ENCODE measurements at regions not wholly inside any gene's neighbourhood (a gene's known extent, or its start where the extent isn't known, plus 50 kb on each side); places are given as distances from the start of the nearest gene placed in this dataset.
A peak's percentile ranks its signal among the peaks of the same experiment; 100 is the strongest.

DNA sequence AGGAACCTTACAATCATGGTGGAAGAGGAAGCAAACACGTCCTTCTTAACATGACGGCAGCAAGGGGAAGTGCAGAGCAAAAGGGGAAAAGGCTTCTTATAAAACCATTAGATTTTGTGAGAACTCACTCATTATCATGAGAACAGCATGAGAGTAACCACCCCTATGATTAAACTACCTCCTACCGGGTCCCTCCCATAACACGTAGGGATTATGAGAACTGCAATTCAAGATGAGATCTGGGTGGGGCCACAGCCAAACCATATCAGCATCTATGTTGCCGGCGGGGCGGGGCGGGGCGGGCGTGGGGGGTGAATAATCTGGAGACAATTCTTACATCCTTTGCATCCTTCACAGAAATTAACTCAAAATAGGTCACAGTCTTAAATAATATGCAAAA, 58.8 kb upstream of the GFPT2 start:
- Mint-ChIP-seq H3K9me3 (peaks cover 2% of the 10 kb centered on the region), H3K4me3 (no peak overlapping the region), H3K27ac (no peak overlapping the region), H3K36me3 (no peaks in the 10 kb centered on the region), H3K27me3 (no peaks in the 10 kb centered on the region), H3K4me1 (no peaks in the 10 kb centered on the region)
- DNase-seq, result no peak

DNA sequence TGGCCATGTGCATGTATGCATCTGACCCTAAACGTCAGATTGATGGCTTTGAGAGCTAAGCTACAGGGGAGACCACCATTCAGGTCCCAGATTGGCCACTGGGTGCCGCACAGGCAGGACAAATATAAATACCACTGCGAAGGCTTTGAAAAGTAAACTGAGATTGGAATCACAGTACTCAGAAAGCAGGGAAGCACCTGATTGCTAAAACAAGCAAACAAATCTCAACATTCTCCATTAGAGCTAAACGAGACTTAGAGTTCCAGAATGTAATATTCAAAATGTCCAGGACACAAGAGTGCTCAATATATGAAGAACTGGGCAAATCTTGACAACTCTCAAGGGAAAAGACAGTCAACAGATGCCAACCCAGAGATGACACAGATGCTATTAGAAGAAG, 61.0 kb upstream of the GFPT2 start:
- Mint-ChIP-seq H3K36me3 (no peaks in the 10 kb centered on the region), H3K4me1 (no peaks in the 10 kb centered on the region), H3K9me3 (peaks cover 2% of the 10 kb centered on the region), H3K27me3 (no peaks in the 10 kb centered on the region), H3K4me3 (no peak overlapping the region), H3K27ac (no peak overlapping the region)
- no peak for DNase-seq

DNA sequence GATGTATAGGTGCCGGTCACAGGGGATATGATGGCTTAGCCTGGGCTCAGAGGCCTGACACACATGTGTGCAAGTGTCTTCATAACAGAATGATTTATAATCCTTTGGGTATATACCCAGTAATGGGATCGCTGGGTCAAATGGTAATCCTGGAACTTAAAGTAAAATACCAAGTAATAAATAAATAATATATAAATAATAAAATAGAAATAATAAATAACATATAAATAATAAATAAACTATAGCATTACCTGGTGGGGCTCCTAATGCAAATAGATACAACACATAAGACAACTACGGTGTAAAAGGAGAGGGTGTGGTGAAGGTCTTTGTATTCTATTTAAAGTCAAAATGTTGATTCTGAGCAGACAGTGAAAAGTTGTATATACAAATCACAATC, 68.5 kb upstream of the GFPT2 start:
- Mint-ChIP-seq H3K27ac (no peak overlapping the region), H3K27me3 (peaks cover 4% of the 10 kb centered on the region), H3K36me3 (no peaks in the 10 kb centered on the region), H3K4me3 (no peak overlapping the region), H3K9me3 (no peaks in the 10 kb centered on the region), H3K4me1 (no peaks in the 10 kb centered on the region)
- DNase-seq, result no peak

DNA sequence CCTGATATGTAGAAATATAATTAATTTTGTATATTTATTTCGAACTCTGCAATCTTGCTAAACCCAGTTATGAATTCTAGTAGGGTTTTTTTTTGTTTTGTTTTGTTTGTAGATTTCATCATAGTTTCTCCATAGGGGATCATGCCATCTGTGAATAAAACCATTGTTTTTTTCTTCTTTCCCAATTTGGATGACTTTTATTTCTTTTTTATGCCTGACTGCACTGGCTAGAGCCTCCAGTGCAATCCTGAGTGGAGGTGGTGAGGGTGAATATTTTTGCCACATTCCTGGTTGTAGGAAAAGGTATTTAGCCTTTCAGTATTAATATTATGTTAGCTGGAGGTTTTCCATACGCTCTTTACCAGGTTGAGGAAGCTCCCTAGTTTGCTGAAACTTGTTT, 70.0 kb upstream of the GFPT2 start:
- Mint-ChIP-seq H3K27ac (no peak overlapping the region), H3K4me3 (no peak overlapping the region), H3K4me1 (no peaks in the 10 kb centered on the region), H3K36me3 (no peaks in the 10 kb centered on the region), H3K27me3 (peaks cover 4% of the 10 kb centered on the region), H3K9me3 (no peaks in the 10 kb centered on the region)
- no peak for DNase-seq

DNA sequence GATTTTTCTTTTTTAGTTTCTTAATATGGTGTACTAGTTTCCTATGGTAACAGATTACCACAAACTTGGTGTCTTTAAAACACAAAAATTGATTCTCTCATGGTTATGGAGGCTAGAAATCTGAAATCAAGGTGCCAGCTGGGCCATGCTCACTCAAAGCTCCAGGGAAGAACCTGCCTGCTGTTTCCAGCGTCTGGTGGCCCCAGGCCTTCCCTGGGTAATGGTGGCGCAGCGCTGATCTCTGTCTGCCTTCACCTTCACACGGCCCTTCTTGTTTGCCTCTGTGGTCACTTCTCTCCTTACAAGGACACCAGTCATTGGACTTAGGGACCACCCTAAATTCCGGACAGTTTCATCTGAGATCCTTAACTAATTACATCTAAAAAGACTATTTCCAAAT, 70.5 kb upstream of the GFPT2 start:
- Mint-ChIP-seq H3K27me3 (peaks cover 4% of the 10 kb centered on the region), H3K4me1 (no peaks in the 10 kb centered on the region), H3K36me3 (no peaks in the 10 kb centered on the region), H3K9me3 (no peaks in the 10 kb centered on the region), H3K27ac (no peak overlapping the region), H3K4me3 (no peak overlapping the region)
- no peak for DNase-seq

DNA sequence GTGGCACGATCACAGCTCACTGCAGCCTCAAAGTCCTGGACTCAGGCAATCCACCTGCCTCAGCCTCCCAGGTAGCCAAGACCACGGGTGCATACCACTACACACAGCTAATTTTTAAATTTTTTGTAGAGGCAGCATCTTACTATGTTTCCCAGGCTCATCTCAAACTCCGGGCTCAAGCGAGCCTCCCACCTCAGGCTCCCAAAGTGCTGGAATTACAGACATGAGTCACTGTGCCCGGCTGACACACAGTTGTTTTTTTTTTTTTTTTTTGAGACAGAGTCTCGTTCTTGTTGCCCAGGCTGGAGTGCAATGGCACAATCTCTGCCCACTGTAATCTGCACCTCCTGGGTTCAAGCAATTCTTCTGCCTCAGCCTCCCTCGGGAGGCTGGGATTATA, 70.1 kb upstream of the CNOT6 start:
- H3K4me1 Mint-ChIP-seq, result no peaks in the 10 kb centered on the region
- no peak overlapping the region for H3K4me3 Mint-ChIP-seq
- H3K9me3 Mint-ChIP-seq, result no peaks in the 10 kb centered on the region
- H3K27ac Mint-ChIP-seq, result no peak overlapping the region
- no peaks in the 10 kb centered on the region for H3K36me3 Mint-ChIP-seq
- peaks cover 4% of the 10 kb centered on the region for H3K27me3 Mint-ChIP-seq
- DNase-seq, result no peak

DNA sequence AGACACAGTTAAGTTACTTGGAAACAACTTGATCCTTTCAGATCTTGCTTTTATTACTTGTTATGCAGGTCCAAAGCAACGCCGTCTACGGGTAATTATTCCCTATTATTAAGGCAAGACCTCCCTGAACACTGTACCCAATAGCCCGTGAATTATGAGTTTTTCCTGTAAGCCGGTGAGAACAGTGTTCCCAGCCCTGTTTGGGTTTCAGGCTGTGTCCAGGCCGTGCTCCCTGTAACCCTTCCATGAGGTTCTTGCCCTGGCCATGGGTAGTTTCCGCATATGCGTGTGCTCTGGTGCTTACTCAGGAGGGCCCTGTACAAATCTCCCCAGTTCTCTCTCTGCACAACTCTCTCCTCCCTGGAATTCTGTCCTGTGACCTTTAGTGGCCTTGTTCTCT, 65.6 kb upstream of the CNOT6 start:
- H3K27me3 Mint-ChIP-seq, result peaks cover 4% of the 10 kb centered on the region
- peak overlapping the region; percentile 12 for H3K4me3 Mint-ChIP-seq
- H3K36me3 Mint-ChIP-seq, result no peaks in the 10 kb centered on the region
- DNase-seq, result no peak
- no peak overlapping the region for H3K27ac Mint-ChIP-seq
- no peaks in the 10 kb centered on the region for H3K9me3 Mint-ChIP-seq
- H3K4me1 Mint-ChIP-seq, result peaks cover 10% of the 10 kb centered on the region

DNA sequence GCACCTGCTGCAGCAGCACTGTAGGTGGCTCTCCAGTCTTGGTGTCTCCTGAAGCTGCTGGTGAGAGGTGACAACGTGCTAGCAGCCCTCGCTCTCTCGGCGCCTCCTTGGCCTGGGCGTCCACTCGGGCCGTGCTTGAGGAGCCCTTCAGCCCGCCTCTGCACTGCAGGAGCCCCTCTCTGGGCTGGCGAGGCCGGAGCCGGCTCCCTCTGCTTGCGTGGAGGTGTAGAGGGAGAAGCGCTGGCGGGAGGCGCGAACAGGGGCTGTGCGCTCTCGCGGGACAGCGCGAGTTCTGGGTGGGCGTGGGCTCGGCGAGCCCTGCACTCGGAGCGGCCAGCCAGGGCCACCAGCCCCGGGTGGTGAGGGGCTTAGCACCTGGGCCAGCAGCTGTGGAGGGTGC, 62.2 kb upstream of the CNOT6 start:
- DNase-seq, result no peak
- Mint-ChIP-seq H3K36me3 (no peaks in the 10 kb centered on the region), H3K27me3 (peaks cover 4% of the 10 kb centered on the region), H3K4me3 (no peak overlapping the region), H3K9me3 (no peaks in the 10 kb centered on the region), H3K27ac (no peak overlapping the region), H3K4me1 (peaks cover 10% of the 10 kb centered on the region)

DNA sequence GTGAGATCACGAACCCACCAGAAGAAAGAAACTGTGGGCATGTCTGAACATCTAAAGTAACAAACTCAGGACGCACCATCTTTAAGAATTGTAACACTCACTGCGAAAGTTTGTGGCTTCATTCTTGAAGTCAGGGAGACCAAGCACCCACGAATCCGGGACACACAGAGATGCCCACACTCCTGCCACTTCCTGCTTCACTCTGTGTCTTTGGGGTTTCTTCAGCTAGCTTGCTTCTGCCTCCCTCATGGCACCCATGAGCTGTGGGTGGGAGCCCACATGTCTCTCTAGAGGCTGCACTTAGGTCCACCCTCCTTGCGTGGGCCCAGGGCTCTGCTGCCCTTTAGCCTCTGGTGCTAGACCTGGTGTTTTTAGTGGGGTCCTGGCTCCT, 61.2 kb upstream of the CNOT6 start:
- no peaks in the 10 kb centered on the region for H3K36me3 Mint-ChIP-seq
- H3K27me3 Mint-ChIP-seq, result peaks cover 4% of the 10 kb centered on the region
- DNase-seq, result no peak
- peaks cover 10% of the 10 kb centered on the region for H3K4me1 Mint-ChIP-seq
- no peak overlapping the region for H3K4me3 Mint-ChIP-seq
- H3K9me3 Mint-ChIP-seq, result no peaks in the 10 kb centered on the region
- H3K27ac Mint-ChIP-seq, result no peak overlapping the region

DNA sequence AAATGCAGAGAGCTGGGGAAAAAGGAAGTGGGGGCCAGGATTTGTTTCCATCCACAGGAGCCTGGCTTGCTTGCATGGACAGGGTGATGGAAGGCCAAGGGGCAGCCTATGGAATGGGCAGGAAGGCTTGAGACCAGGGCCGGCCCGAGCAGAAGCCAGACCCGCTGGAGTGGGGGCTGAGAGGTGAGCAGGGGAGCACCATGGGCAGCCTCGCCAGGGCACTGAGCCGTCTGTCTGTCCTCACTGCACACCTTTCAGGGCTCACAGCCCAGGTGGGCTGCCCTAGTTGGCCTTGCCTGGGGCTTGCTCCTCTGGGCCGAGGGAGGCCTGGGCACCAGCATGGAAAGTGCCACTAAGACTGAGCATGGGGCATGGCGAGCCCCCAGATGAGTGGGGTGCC, 58.6 kb upstream of the CNOT6 start:
- H3K27ac Mint-ChIP-seq, result no peak overlapping the region
- peaks cover 10% of the 10 kb centered on the region for H3K4me1 Mint-ChIP-seq
- no peak overlapping the region for H3K4me3 Mint-ChIP-seq
- H3K9me3 Mint-ChIP-seq, result no peaks in the 10 kb centered on the region
- no peak for DNase-seq
- H3K36me3 Mint-ChIP-seq, result no peaks in the 10 kb centered on the region
- peaks cover 10% of the 10 kb centered on the region for H3K27me3 Mint-ChIP-seq

DNA sequence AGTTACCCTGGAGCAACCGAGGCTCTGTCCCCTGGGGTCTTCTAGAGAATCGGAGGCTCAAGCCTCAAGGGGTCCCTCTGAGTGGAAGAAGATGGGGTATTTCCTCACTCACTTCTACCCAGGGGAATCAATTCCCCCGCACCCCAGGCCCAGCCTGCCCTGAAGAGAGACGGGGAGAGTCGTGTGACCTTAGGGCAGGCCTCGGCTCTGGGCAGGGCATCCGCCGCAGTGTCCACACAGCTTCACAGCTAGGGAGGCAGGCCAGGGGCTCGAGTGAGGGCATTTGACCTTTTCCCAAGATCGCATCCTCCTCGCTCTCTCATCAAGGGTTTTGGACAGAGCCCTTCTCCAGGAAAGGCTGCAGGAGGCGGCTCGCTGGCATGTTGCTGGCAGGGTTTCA, 57.9 kb upstream of the CNOT6 start:
- Mint-ChIP-seq H3K36me3 (no peaks in the 10 kb centered on the region), H3K27me3 (peaks cover 11% of the 10 kb centered on the region), H3K27ac (no peak overlapping the region), H3K4me1 (peaks cover 10% of the 10 kb centered on the region), H3K9me3 (no peaks in the 10 kb centered on the region), H3K4me3 (no peak overlapping the region)
- DNase-seq, result no peak

DNA sequence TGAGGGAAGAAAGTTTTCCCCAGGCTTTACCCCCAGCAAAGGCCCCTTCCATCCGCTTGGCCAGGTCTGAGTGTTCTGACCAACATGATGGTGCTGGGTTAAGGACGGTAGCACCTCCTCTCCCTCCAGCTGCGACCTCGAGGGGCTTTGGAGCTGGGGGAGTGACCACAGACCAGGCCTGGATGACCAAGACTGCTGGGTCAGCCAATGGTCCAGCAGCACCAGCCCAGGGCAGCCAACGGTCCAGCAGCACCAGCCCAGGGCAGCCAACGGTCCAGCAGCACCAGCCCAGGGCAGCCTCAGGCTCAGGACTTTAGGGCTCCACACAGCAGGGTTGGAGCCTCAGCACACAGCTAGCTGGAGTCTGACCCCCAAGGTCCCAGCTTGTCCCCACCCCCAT, 57.2 kb upstream of the CNOT6 start:
- H3K9me3 Mint-ChIP-seq, result no peaks in the 10 kb centered on the region
- H3K4me1 Mint-ChIP-seq, result peaks cover 10% of the 10 kb centered on the region
- H3K27me3 Mint-ChIP-seq, result peaks cover 11% of the 10 kb centered on the region
- H3K27ac Mint-ChIP-seq, result no peak overlapping the region
- DNase-seq, result no peak
- H3K36me3 Mint-ChIP-seq, result no peaks in the 10 kb centered on the region
- no peak overlapping the region for H3K4me3 Mint-ChIP-seq

DNA sequence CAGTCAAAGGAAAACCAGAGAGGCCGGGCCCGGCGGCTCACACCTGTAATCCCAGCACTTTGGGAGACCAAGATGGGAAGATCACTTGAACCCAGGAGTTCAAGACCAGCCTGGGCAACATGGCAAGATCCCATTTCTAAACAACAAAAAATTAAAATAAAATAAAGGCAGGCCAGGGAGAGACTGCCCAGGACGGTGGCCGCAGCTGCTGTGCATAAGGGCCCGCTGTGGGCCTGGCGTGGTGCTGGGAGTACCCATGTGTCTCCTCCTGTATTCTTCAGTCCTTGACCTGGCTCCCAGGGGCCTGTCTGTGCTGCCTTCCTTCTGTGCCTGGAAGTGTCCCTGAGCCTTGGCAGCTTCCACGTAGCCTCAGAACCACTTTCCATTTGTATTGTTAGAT, 56.8 kb upstream of the CNOT6 start:
- H3K36me3 Mint-ChIP-seq, result no peaks in the 10 kb centered on the region
- H3K27ac Mint-ChIP-seq, result no peak overlapping the region
- DNase-seq, result no peak
- peaks cover 11% of the 10 kb centered on the region for H3K27me3 Mint-ChIP-seq
- peaks cover 10% of the 10 kb centered on the region for H3K4me1 Mint-ChIP-seq
- H3K9me3 Mint-ChIP-seq, result no peaks in the 10 kb centered on the region
- no peak overlapping the region for H3K4me3 Mint-ChIP-seq

DNA sequence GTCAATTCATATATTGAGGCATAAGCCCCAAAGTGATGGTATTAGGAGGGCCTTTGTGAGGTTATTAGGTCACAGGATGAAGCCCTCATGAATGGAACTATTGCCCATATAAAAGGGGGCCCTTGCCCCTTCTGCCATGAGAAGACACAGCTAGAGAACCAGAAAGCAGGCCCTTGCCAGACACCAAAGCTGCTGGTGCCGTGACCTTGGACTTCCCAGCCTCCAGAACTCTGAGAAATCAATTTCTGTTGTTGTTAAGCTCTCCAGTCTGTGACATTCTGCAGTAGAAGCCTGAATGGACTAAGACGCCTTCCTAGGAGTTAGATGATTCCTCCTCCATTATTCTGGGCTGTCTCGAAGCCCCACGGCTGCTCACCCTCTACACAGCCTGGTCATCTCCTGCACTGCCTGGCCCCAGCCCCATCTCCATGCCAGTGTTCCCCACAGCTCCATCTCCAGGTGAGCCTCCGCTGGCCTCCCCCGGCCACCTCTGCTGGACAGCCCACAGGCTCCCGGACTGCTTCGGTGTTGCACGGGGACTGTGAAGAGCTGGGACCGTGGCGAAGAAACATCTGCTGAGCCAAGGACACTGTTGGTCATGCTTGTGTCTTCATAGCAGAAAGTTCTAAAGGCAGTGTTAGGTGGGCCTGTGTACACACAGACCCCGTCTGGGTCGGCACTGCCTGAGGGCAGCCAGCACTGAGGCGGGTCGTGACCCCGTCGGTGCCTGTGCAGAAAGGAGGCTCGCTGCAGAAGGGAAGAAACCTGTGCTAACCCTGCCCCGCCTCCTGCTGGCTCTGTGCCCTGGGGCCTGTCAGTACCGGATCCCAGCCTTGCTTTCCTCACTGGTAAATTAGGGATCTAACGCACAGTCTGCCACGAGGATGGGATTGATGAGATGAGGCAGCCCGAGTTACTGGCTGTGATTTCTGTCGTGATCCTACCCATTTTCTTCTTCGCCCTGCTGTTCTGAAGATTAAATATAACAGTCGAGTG, 55.1 kb upstream of the CNOT6 start:
- peaks cover 11% of the 10 kb centered on the region for H3K27me3 Mint-ChIP-seq
- DNase-seq, result no peak
- H3K9me3 Mint-ChIP-seq, result peaks cover 1% of the 10 kb centered on the region
- no peak overlapping the region for H3K4me3 Mint-ChIP-seq
- H3K4me1 Mint-ChIP-seq, result no peaks in the 10 kb centered on the region
- H3K36me3 Mint-ChIP-seq, result no peaks in the 10 kb centered on the region
- no peak overlapping the region for H3K27ac Mint-ChIP-seq

DNA sequence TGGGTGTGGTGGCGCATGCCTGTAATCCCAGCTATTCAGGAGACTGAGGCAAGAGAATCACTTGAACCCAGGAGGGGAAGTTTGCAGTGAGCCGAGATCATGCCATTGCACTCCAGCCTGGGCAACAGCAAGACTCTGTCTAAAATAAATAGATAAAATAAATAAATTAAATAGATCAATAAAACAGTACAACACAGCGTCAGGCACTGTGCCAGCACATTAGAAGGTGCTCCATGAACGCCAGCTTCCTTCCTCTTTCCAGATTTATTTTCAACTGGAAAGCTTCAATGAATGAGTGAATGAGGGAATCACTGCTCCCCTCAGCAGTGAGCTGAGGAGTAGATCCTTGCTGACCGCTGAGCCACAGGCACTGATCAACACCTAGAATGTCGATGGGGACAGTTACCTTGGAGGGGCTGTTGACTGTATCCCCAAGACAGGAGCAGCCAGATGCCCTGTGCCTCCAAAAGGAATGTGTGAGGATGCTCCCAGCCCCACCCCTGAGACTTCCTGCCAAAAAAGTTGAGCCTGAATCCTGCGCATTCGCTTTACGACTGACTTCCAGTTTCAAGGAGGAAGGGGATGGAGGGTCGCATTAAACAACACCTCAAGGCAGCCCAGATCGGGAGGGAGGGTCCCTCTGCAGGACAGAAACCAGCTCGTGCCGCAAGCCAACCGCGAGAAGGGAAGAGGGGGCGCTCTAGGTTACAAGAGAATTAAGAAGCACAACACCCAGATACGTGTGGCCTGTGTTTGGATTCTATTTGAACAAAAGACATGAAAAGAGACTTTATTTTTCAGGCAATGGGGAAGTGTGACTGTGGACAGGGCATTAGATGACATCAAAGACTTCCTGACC, 54.0 kb upstream of the CNOT6 start:
- H3K27ac Mint-ChIP-seq, result no peak overlapping the region
- H3K4me3 Mint-ChIP-seq, result no peak overlapping the region
- H3K27me3 Mint-ChIP-seq, result peaks cover 11% of the 10 kb centered on the region
- DNase-seq, result no peak
- no peaks in the 10 kb centered on the region for H3K4me1 Mint-ChIP-seq
- H3K36me3 Mint-ChIP-seq, result no peaks in the 10 kb centered on the region
- H3K9me3 Mint-ChIP-seq, result peaks cover 9% of the 10 kb centered on the region

All from activated naive CD8-positive, alpha-beta T cell treated with anti-CD3 and anti-CD28 coated beads for 36 hours (primary cell).